CD14-positive monocyte (primary cell): ENCODE measurements at regions not wholly inside any gene's neighbourhood (a gene's known extent, or its start where the extent isn't known, plus 50 kb on each side); places are given as distances from the start of the nearest gene placed in this dataset.

ENCODE experiments used
- DNase-seq, 3 donors: peaks; one replicate each; pipeline ENCODE4 v3.0.0-alpha.2; 2011 to 2022
- H2AFZ ChIP-seq: 2 replicates; pipeline ENCODE4 v1.6.0; 2012; ENCODE audit warnings: mild to moderate bottlenecking, low read depth, low read length, inconsistent platforms; ENCODE audit not compliant: insufficient read depth, poor library complexity, severe bottlenecking
- H3K27ac ChIP-seq, 2 donors: 1 replicate in 1 of 2; 2 replicates in 1 of 2; pipeline ENCODE4 v1.5.1; 2012 to 2013; ENCODE audit warnings: low read length in 2 of 2, control low read depth in 1 of 2, inconsistent platforms in 1 of 2, low read depth in 1 of 2, mild to moderate bottlenecking in 1 of 2
- H3K27me3 ChIP-seq, 2 donors: one replicate each; pipeline versions ENCODE4 v1.6.0 to v1.6.1; 2011 to 2013; ENCODE audit warnings: low read length in 2 of 2; ENCODE audit not compliant: control insufficient read depth in 2 of 2, insufficient read depth in 2 of 2
- H3K36me3 ChIP-seq, 2 donors: replicated peaks in 1 of 2; 1 replicate in 1 of 2; 2 replicates in 1 of 2; pipeline versions ENCODE4 v1.5.1 to v1.6.1; 2012 to 2013; ENCODE audit warnings: low read length in 2 of 2, control low read depth in 1 of 2, inconsistent platforms in 1 of 2, mild to moderate bottlenecking in 1 of 2; ENCODE audit not compliant: insufficient read depth in 2 of 2, control insufficient read depth in 1 of 2
- H3K4me1 ChIP-seq, 2 donors: 1 replicate in 1 of 2; 2 replicates in 1 of 2; pipeline versions ENCODE4 v1.5.1 to v1.6.1; 2012 to 2013; ENCODE audit warnings: low read length in 2 of 2, control low read depth in 1 of 2, inconsistent platforms in 1 of 2, mild to moderate bottlenecking in 1 of 2, moderate library complexity in 1 of 2; ENCODE audit not compliant: insufficient read depth in 2 of 2, control insufficient read depth in 1 of 2
- H3K4me2 ChIP-seq: replicated peaks from 2 replicates; pipeline ENCODE3; 2012; ENCODE audit warnings: low read length, moderate library complexity, mild to moderate bottlenecking; ENCODE audit not compliant: poor library complexity, severe bottlenecking; ENCODE audit errors: extremely low read depth
- H3K4me3 ChIP-seq, 3 experiments: fragments of 200-600 bp in 1 of 3; sonication (generic) in 1 of 3; replicated peaks in 1 of 3; 1 replicate in 2 of 3; 2 replicates in 1 of 3; pipeline ENCODE4 v1.5.1; 2011 to 2013; ENCODE audit warnings: low read length in 3 of 3, mild to moderate bottlenecking in 3 of 3, control low read depth in 2 of 3, low read depth in 2 of 3, inconsistent platforms in 1 of 3, moderate library complexity in 1 of 3
- H3K79me2 ChIP-seq: 2 replicates; pipeline ENCODE4 v1.6.0; 2012; ENCODE audit warnings: mild to moderate bottlenecking, control low read depth, inconsistent platforms, low read length, moderate library complexity; ENCODE audit not compliant: insufficient read depth
- H3K9ac ChIP-seq: 2 replicates; pipeline ENCODE4 v1.6.0; 2017; ENCODE audit warnings: low read length, mild to moderate bottlenecking; ENCODE audit not compliant: insufficient read depth, poor library complexity, severe bottlenecking
- H3K9me3 ChIP-seq, 2 donors: replicated peaks in 1 of 2; 1 replicate in 1 of 2; 2 replicates in 1 of 2; pipeline versions ENCODE4 v1.5.1 to v1.6.1; 2012 to 2013; ENCODE audit warnings: low read length in 2 of 2, control low read depth in 1 of 2; ENCODE audit not compliant: control insufficient read depth in 1 of 2, insufficient read depth in 1 of 2
- H4K20me1 ChIP-seq: 2 replicates; pipeline ENCODE4 v1.6.0; 2012; ENCODE audit warnings: mild to moderate bottlenecking, low read length, control low read depth, moderate library complexity; ENCODE audit not compliant: insufficient read depth
- H3K27ac Mint-ChIP-seq, 7 donors: one replicate each; pipeline ENCODE4 v1.8.0; 2020; ENCODE audit warnings: mild to moderate bottlenecking in 7 of 7, mixed read lengths in 7 of 7, moderate library complexity in 6 of 7, inconsistent platforms in 2 of 7
- H3K27me3 Mint-ChIP-seq, 3 donors: one replicate each; pipeline ENCODE4 v1.8.0; 2021 to 2022; ENCODE audit warnings: low read depth in 3 of 3, mild to moderate bottlenecking in 3 of 3, mixed read lengths in 3 of 3, moderate library complexity in 3 of 3, inconsistent platforms in 1 of 3
- H3K36me3 Mint-ChIP-seq, 2 donors: one replicate each; pipeline ENCODE4 v1.8.0; 2020; ENCODE audit warnings: mixed read lengths in 2 of 2, inconsistent platforms in 1 of 2, mild to moderate bottlenecking in 1 of 2
- H3K4me1 Mint-ChIP-seq: one replicate; pipeline ENCODE4 v1.8.0; 2020; ENCODE audit warnings: mild to moderate bottlenecking, mixed read lengths
- H3K4me3 Mint-ChIP-seq, 2 donors: one replicate each; pipeline ENCODE4 v1.8.0; 2020; ENCODE audit warnings: mild to moderate bottlenecking in 2 of 2, mixed read lengths in 2 of 2, moderate library complexity in 1 of 2
- H3K9me3 Mint-ChIP-seq, 7 donors: one replicate each; pipeline ENCODE4 v1.8.0; 2020 to 2022; ENCODE audit warnings: mixed read lengths in 7 of 7, mild to moderate bottlenecking in 6 of 7, moderate library complexity in 6 of 7, inconsistent platforms in 2 of 7
- WGBS: methylation state at CpG from one replicate; pipeline ENCODE4 v1.1.5; 2013; ENCODE audit warnings: missing lambda C conversion rate; ENCODE audit not compliant: insufficient coverage; 5-methylcytosine and 5-hydroxymethylcytosine counted together
- intact Hi-C, 2 donors: fragments of 100-400 bp; cut with micrococcal nuclease; formaldehyde crosslinking; loops; one replicate each; pipeline versions ENCODE4 v1.15.0 to v1.15.1; 2023
- TF ChIP-seq, protein P1 (sequence below): fragments of 200-600 bp; IDR thresholded peaks from one replicate; pipeline ENCODE4 v1.8.0; 2022; ENCODE audit warnings: antibody characterized with exemption, mild to moderate bottlenecking

DNA sequence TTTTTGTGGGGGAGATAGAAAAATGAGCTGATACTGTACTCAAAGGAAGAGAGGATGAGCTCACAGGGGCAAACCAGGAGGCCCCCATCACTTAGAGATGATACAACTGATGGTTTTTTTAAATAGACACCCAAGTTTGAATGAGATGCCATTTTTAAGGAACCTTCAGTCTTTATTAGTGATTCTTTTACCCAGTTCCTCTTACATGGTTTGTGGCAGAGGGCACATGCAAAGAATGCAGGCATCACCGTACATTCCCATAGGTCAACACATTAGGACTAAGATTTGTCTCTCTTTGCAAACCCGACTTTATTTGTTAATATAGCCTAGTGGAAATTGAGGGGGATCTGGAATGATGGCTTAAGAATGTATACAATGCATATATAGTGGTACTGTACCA is 250.9 kb downstream of the ASXL3 start:
- Mint-ChIP-seq H3K4me1 (no peaks in the 10 kb centered on the region), H3K27me3 (no peaks in the 10 kb centered on the region), H3K27ac (no peak overlapping the region), H3K36me3 (no peaks in the 10 kb centered on the region), H3K9me3 (peaks cover 0 to 9% (median 2%) of the 10 kb centered on the region in 7 donors), H3K4me3 (no peak overlapping the region)
- Histone ChIP-seq H3K27ac (no peak overlapping the region), H3K9ac (no peak overlapping the region), H3K4me3 (no peak overlapping the region), H3K4me2 (no peak overlapping the region), H3K79me2 (no peaks in the 10 kb centered on the region), H3K27me3 (no peaks in the 10 kb centered on the region), H3K36me3 (no peaks in the 10 kb centered on the region), H2AFZ (no peak overlapping the region), H4K20me1 (no peaks in the 10 kb centered on the region), H3K4me1 (no peaks in the 10 kb centered on the region), H3K9me3 (peaks cover 0 to 4% of the 10 kb centered on the region in 2 donors)
- DNase-seq = no peak
- intact Hi-C loops = no loop called here
- no CpG with 5 or more reads among the region's 2 CpGs for WGBS
- TF ChIP-seq, protein P1, sequence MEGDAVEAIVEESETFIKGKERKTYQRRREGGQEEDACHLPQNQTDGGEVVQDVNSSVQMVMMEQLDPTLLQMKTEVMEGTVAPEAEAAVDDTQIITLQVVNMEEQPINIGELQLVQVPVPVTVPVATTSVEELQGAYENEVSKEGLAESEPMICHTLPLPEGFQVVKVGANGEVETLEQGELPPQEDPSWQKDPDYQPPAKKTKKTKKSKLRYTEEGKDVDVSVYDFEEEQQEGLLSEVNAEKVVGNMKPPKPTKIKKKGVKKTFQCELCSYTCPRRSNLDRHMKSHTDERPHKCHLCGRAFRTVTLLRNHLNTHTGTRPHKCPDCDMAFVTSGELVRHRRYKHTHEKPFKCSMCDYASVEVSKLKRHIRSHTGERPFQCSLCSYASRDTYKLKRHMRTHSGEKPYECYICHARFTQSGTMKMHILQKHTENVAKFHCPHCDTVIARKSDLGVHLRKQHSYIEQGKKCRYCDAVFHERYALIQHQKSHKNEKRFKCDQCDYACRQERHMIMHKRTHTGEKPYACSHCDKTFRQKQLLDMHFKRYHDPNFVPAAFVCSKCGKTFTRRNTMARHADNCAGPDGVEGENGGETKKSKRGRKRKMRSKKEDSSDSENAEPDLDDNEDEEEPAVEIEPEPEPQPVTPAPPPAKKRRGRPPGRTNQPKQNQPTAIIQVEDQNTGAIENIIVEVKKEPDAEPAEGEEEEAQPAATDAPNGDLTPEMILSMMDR = no peak

DNA sequence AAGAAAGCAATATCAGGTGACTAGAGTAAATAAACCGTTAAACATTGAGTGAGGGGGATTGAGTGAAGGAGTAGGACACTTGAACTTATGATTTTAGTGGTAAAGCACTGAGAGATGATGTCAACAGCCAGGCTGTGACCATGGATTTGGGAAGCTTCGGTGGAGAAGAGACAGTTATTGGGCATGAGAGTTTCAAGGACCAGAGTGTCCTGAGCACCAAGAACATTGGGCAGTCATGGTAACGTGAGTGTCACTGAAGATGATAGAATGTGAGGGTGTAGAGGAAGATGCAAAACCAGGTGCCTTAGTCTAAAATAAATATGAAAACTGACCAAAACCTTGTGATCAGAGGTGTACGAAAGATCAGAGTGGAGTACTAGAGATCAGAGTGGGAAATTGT is 248.1 kb downstream of the ASXL3 start:
- Histone ChIP-seq H4K20me1 (no peaks in the 10 kb centered on the region), H3K27ac (no peak overlapping the region), H3K4me3 (no peak overlapping the region), H3K36me3 (no peaks in the 10 kb centered on the region), H3K4me2 (no peak overlapping the region), H3K4me1 (no peaks in the 10 kb centered on the region), H3K9me3 (no peaks in the 10 kb centered on the region), H2AFZ (no peak overlapping the region), H3K27me3 (peaks cover 0 to 3% of the 10 kb centered on the region in 2 donors), H3K79me2 (no peaks in the 10 kb centered on the region), H3K9ac (no peak overlapping the region)
- Mint-ChIP-seq H3K4me1 (no peaks in the 10 kb centered on the region), H3K36me3 (no peaks in the 10 kb centered on the region), H3K9me3 (peaks cover 0 to 8% (median 2%) of the 10 kb centered on the region in 7 donors), H3K27me3 (no peaks in the 10 kb centered on the region), H3K27ac (no peak overlapping the region), H3K4me3 (no peak overlapping the region)
- intact Hi-C loops = no loop called here
- TF ChIP-seq, protein P1 = no peak
- no peak for DNase-seq
- 84% methylated on average over 3 of the region's 4 CpGs for WGBS
